WI38 (cell line): ENCODE measurements at regions not wholly inside any gene's neighbourhood (a gene's known extent, or its start where the extent isn't known, plus 50 kb on each side); places are given as distances from the start of the nearest gene placed in this dataset.

ENCODE experiments used
- H3K4me3 ChIP-seq: 2 replicates; pipeline ENCODE4 v1.5.1; 2011; ENCODE audit warnings: low read depth, mild to moderate bottlenecking, control low read depth, low read length
- TF ChIP-seq, protein P1 (sequence below): IDR thresholded peaks from 2 replicates; pipeline ENCODE4 v1.5.1; 2012; ENCODE audit warnings: low read depth, mild to moderate bottlenecking, control low read depth, low read length

DNA sequence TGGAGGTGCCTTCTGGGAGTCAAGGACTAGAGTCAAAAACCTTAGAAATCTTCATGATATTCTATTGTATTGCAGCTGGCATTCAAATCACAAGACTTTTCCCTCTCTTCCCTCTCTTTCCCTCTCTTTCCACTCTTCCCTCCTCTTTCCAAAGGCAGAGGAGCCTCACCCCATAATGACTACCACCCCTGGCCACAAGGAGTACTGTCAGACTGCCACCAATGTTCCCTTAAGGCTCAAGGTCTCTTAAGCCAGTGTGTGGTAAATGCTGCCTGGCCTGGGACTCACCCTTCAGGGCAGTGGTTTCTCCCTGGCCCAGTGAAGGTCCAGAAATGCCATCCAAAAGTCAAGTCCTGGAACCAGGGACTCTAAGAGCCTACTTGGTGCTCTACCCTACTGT is 605.9 kb upstream of the PKDCC start:
- TF ChIP-seq, protein P1, sequence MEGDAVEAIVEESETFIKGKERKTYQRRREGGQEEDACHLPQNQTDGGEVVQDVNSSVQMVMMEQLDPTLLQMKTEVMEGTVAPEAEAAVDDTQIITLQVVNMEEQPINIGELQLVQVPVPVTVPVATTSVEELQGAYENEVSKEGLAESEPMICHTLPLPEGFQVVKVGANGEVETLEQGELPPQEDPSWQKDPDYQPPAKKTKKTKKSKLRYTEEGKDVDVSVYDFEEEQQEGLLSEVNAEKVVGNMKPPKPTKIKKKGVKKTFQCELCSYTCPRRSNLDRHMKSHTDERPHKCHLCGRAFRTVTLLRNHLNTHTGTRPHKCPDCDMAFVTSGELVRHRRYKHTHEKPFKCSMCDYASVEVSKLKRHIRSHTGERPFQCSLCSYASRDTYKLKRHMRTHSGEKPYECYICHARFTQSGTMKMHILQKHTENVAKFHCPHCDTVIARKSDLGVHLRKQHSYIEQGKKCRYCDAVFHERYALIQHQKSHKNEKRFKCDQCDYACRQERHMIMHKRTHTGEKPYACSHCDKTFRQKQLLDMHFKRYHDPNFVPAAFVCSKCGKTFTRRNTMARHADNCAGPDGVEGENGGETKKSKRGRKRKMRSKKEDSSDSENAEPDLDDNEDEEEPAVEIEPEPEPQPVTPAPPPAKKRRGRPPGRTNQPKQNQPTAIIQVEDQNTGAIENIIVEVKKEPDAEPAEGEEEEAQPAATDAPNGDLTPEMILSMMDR = no peak
- no peak overlapping the region for H3K4me3 ChIP-seq

DNA sequence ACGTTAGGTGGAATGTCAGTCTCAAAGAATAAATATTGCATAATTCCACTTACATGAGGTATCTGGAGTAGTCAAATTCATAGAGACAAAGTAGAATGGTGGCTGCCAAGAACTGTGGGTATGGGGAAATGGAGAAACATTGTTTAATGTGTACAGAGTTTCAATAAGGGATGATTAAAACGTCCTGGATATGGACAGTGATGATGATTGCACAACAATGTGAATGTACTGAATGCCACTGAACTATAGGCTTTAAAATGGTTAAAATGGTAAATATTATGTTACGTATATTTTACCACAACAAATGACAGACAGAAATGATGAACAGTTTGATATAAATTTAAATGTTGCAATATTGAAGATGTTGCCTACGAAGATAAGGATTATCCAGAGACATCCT is 602.0 kb upstream of the PKDCC start:
- TF ChIP-seq, protein P1 = no peak
- H3K4me3 ChIP-seq = no peak overlapping the region

DNA sequence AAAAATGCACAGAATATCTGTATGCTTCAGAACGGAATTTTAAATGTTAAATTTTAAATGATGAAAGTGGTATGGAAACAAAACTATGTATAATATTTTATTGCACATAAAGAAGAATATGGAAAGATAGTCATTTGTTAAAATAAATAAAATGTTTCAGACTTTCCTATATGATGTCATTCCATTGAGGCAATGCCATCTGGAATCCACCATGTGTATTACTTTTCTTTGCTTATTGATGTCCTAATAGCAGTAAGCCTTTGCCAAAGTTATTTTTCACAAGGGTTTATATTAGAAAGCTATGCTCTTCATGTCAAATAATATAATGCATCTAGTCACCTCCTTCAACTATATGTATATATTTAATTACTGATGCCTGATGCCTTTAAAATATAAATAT is 601.6 kb upstream of the PKDCC start:
- no peak overlapping the region for H3K4me3 ChIP-seq
- TF ChIP-seq, protein P1 = no peak

DNA sequence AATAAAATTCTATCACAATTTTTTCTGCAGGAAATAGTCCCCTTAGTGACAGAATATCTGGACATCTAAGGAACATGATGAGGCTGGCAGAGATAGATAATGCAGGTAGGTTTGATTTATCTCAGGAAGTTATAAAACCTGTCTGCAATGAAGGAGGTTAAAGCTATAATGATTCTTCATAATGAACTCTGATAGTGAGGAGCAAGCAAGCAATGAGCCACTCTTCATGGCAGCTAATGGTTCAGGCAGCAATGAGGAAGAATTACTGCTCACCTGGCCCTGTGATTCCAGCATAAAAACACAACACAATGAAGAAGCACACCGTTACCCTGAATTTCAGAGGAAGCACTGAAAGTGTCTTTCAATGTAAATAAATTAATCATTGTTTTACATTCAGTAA is 599.6 kb upstream of the PKDCC start:
- H3K4me3 ChIP-seq = no peak overlapping the region
- TF ChIP-seq, protein P1 = no peak

DNA sequence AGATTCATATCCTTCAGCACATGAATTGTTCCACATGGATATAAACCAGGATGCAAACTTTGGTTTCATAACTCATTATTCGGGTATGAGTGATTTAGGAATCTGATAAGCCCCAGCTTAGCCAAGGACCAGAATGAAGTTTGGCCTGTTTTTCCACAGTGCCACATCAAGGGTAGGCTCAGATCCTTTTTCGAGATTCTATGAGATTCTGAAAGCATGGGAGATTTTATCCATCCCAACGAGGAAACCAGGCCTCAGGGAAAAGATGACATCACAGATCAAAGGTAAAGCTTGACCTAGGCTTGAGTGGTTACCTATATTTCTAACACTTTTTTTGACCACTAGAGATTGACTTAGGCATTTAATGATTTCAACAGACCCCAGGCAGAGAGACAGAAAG is 590.8 kb upstream of the PKDCC start:
- TF ChIP-seq, protein P1 = no peak
- H3K4me3 ChIP-seq = no peak overlapping the region

DNA sequence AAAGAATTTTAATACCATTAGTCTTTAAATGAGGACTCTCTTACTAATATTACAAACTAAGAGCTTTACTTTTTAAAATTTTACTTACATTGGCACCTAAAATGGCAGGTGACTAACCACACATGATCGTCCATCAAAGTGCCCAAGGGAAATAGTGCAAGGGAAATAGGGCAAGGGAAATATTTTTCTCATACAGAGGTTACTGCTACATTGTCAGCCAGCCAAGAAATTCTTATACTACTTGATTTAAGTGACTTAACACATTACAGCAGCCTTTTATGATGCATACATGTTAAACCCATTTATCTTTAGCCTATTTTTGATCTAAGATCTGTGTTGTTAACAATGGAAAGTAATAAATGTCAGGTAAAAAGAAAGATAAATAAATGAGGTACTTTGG is 587.2 kb upstream of the PKDCC start:
- TF ChIP-seq, protein P1 = no peak
- H3K4me3 ChIP-seq = no peak overlapping the region

DNA sequence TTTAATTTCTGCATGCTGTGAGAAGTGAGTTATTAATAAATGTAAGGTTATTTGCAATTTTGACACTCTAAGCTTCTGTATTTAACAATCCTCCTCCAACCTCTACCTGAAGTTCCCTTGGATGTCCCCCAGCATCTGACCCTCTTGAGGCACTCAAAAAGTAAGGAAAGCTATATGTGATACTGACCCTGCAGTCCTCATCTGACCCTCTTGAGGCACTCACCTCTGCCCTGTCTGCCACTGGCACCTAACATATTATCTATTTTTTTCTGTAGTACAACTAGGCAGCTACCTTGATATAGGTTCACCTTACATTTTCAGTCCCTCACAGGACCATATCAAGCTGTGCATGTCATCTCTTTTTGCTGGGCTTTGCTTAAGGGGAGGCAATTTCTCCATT is 583.4 kb upstream of the PKDCC start:
- TF ChIP-seq, protein P1 = no peak
- H3K4me3 ChIP-seq = no peak overlapping the region
